Amygdala (tissue), 56 donors: ENCODE measurements at regions not wholly inside any gene's neighbourhood (a gene's known extent, or its start where the extent isn't known, plus 50 kb on each side); places are given as distances from the start of the nearest gene placed in this dataset.
"Not testable (repeated sequence)": the region's sequence is repeated elsewhere in the genome, so short reads cannot be mapped to it uniquely, and the experiment has no call there.

Experiments used
- DNase-seq, 56 donors: peaks; one replicate each; lab custom pipeline; 2025; lab: John Stamatoyannopoulos, UW

GRCh38 chr3:177679568-177680471 is 482.5 kb upstream of the TBL1XR1 start:
- no peak for DNase-seq

GRCh38 chr3:177680472-177680821 is 483.2 kb upstream of the TBL1XR1 start:
- DNase-seq, result no peak

DNA sequence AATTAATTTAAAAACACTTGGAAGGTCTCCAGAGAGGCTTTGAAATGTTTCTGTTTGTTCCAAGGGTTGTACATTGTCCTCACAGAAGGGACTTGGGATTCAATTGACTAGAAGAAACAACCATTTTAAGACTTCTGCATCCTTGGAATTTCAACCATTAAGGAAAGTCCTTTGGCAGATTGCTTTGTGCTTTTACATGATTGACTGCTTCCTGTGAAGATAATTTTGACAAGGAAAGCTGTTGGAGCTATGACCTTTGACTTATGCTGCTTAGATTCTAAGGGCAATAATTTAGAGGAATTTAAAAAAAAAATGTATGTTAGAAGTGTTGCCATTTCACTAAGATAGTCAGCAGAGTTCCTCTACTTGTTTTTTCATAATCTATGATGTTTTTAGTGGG is 483.9 kb upstream of the TBL1XR1 start:
- no peak for DNase-seq

GRCh38 chr3:177681852-177682251 is 484.6 kb upstream of the TBL1XR1 start:
- no peak for DNase-seq

DNA sequence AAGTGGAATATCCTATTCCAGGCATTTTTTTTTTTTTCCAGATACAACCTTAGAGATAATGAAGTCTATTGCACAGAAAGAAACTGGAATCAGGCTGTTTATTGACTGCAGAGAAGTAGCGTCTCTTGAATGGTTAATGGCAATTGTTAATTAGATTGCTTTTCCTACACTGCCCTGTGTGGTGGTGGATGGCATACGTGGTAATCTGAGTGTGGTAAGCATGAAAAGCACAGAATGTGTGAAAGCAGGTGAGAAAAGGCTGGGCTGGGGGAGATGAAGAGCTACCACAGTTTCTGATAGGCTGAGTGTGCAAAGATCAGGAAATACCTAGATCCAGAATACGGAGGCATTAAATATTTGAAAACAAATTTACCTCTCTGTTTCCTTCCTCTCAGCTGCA is 486.3 kb upstream of the TBL1XR1 start:
- DNase-seq, result no peak

DNA sequence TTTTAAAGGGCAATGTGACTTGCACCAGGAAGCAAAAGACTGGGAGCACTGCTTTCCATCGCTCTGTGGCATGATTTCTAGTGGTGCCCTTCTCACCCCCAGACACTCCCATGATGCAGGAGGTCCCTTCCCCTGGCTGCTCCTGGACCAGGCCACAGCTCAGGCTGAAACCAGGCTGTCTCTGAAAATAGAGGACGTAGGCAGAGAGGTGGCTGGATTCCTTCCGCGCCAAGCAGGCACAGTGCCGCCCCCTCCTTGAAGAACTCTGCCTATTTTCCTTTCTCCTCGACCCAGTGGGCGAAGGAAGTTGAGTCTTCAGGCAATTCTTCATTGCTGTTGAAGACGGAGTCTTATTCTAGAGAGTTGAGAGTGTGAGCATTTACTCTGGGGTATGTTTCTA is 489.4 kb upstream of the TBL1XR1 start:
- DNase-seq, result no peak

DNA sequence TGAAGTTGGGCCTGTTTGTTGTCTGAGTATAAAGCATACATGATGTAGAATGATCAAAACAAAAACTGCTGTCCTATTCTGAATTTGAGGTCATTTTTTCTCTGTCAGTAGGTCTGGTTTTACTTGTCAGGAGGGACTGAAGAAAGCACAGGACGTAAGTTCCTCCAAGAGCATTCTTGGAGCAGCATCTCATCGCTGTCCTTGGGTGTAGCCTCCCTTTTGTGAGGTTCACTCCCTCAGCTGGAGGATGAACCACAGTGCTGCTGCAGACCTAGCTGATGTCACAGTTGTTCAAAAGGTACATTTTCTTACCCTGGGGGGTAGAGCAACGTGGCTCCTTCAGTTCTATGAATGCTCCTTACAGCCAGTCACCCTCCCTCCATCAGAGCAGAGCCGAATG is 490.0 kb upstream of the TBL1XR1 start:
- DNase-seq, result no peak

DNA sequence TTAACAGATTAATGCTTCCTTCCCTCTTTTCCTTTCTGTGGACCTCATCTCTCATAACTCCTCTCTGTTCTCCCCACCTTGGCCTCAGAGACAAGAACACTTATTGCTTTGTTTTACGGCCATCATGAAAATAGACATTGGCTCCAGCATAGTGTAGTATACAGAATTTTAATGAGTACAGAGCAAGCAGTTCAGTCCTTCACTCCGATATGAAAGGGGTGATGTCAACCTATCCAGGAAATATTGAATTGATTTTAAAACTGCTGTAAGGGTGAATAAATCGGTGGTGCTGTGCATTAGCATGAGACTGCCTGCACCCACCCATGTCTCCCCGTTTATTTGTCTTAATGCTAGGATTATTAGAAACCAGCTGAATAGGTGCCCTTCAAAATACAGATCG is 490.9 kb upstream of the TBL1XR1 start:
- DNase-seq, result no peak

- DNase-seq, result no peak
Measured at GRCh38 chr3:177689077-177689476, 491.8 kb upstream of the TBL1XR1 start.

DNA sequence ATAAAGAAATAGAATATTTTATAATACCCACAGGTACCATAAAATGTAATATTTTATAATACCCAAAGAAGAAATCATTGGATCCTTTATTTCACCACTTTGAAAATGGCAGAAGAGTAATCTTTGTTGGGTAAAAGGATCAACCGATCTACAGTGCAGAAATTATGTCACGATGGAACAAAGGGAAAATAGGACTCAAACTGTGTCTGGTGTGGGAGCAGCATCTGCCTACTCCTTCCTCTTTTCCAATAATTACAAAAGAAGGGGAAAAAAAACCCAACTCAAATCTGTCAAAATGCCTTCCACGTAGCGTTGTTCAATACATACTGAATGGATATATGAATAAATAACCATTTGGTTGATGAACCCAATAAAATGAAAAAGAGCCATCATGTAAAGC is 492.6 kb upstream of the TBL1XR1 start:
- DNase-seq, result no peak

DNA sequence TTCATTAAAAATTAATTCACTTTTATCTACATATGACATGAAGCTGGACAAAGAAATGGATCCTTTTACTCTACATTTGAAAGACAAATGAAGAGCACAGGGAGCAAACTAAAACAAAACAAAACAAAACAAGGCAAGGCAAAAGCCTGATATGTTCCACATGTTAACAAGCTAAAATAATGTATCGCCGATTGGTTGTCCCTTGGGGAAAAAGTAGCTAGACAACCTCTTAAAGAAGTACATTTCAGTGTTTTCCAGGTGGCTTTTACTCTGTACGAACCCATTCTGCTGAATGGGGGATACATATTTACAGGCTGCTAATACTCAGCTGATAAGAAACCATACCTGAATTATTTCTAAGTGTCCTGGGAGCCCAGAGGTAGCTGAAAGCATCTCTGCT is 493.0 kb upstream of the TBL1XR1 start:
- no peak for DNase-seq

- no peak for DNase-seq
Measured at GRCh38 chr3:177692304-177692975, 495.2 kb upstream of the TBL1XR1 start.

- DNase-seq, result peak in 1 of 56 donors; percentile 16
Measured at GRCh38 chr3:177693616-177694264, 496.5 kb upstream of the TBL1XR1 start.

DNA sequence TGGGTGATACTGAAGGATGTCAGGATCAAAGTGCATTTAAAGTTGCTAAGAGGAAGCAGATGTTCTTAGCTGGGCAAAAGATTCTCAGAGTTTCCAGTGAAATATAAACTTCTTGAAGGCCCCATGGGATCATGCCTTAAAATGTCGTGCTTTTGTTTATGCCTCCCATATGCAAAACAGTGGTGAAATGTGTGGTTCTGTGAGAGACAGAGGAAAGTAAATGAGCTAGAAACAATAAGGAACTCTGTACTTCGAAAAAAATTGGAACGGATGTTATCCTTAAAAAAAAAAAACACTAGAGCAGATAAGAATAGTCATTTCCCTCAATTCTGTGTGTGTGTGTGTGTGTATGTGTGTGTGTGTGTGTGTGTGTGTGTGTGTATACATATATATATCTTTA is 497.0 kb upstream of the TBL1XR1 start:
- no peak for DNase-seq

- DNase-seq, result no peak
Measured at GRCh38 chr3:177694951-177695350, 497.7 kb upstream of the TBL1XR1 start.

- DNase-seq, result no peak
Measured at GRCh38 chr3:177700117-177700516, 502.8 kb upstream of the TBL1XR1 start.

GRCh38 chr3:177703788-177704187 is 506.5 kb upstream of the TBL1XR1 start:
- no peak for DNase-seq

GRCh38 chr3:177705976-177706823 is 508.9 kb upstream of the TBL1XR1 start:
- DNase-seq, result peak in 8 of 56 donors; percentile 14 to 45 (median 24)

DNA sequence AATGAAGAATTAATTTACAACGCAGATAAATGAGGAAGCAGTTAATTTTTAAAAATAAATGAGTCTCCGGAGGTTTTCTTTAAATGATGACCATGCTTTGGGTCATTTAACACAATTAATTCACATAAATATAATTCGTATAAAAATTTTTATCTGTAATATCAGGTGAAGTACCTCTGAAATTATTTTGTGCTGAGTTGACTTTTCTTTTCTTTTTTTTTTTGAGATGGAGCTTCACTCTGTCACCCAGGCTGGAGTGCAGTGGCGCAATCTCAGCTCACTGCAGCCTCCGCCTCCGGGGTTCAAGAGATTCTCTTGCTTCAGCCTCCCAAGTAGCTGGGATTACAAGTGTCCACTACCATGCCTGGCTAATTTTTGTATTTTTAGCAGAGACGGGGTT is 512.2 kb upstream of the TBL1XR1 start:
- DNase-seq, result not testable (repeated sequence)

- DNase-seq, result no peak
Measured at GRCh38 chr3:177710506-177710905, 513.2 kb upstream of the TBL1XR1 start.

DNA sequence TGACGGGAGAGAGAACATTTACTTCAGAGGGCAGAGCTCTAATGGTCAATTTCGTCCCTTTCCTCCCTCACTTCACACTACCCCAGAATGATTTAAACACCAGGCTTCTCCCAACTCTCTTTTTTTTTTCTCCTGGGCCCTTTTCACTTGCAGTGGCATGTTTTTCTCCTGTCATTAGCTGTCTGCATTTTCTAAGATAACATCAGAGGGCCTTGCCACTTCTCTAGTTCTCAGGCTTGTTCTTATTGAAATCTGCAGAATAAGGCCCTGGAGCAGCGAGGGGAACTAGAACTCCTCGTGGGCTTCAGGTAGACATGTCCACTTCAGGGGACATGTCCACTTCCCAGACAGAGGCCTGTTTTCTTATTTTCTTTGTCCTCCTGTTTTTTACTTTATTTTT is 514.4 kb upstream of the TBL1XR1 start:
- no peak for DNase-seq
